GM19239 (cell line): ENCODE measurements at regions not wholly inside any gene's neighbourhood (a gene's known extent, or its start where the extent isn't known, plus 50 kb on each side); places are given as distances from the start of the nearest gene placed in this dataset.
"Not testable (repeated sequence)": the region's sequence is repeated elsewhere in the genome, so short reads cannot be mapped to it uniquely, and the experiment has no call there.

Source experiments
- DNase-seq: peaks from one replicate; pipeline ENCODE4 v3.0.0; 2011; ENCODE audit warnings: low spot score; ENCODE audit not compliant: insufficient read length
- FAIRE-seq: peaks from 2 replicates; lab custom pipeline; 2011; peaks lifted over from hg19 to GRCh38; lab: Jason Lieb, UNC

DNA sequence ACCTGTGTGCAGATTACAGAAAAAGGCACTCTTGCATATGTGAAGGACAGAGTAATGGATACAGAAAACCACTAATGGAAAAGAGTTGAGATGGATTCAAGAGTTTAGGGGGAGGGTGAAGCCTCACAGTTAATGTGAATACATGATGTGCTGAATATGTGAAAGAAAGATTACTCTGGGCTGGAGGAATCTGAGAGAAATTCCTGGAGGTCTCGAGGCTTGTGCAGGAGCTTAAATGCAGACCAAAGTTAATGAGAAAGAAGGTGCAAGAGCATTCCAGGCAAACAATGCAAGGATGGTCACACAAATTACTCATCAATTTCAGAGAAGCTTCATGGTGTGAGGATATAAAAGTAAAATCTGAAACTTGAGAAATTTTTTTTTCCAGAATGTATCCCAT, 768.8 kb downstream of the STPG2 start:
- DNase-seq = no peak
- FAIRE-seq = no peak

- DNase-seq (no peak), FAIRE-seq (no peak)
Observed at GRCh38 chr4:97386969-97387368, 756.3 kb downstream of the STPG2 start.

GRCh38 chr4:97394653-97395052, 748.6 kb downstream of the STPG2 start:
- no peak for FAIRE-seq
- DNase-seq = no peak

- DNase-seq (no peak), FAIRE-seq (no peak)
Observed at GRCh38 chr4:97396097-97396496, 747.2 kb downstream of the STPG2 start.

DNA sequence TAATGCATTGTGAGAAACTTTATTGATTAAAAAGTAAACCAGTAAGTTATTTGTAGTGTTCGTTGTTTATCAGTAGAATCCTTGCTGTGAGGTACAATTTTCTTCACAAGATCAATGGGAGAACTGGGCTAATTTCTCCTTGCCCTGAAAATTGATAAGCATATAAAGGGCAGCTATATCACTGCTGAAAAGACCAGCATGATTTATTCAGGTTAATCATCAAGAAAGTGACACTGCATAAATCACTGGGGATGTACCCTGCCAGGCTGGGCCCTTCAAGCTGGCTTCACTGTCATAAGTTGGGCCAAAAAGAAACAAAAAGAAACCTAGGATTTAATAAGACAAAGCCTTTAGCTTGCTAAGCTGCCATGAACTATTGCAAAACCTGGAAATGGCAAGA, 746.7 kb downstream of the STPG2 start:
- no peak for DNase-seq
- FAIRE-seq = no peak

DNA sequence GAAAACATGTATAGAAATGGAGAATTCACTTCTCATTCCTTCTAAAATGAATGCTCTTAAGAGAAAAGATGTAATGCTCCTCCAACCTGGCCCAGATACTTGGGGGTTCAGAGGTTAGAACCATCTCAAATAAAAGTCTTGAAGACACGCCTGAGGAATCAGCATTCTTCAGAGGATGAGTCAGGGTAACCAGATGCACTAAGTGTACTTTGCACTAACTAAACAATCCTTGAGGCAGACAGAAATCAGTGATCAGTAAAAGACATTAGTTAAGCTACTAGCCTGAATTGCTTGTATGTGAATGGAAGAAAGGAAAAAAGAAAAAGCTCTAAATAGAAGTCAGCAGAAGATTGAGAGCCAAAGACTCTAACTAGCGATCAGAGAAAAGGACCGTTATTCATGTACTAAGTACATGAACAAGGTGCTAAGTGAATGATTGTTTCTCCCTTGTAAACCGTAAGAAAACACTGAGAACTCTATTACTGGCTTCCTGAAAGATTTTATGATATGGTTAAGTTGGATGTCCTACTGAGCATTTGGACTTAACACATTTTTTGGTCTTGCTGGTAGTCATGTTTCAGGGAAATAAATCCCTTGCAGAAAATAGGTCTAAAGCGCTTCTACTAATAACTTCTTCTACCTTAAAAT, 738.3 kb downstream of the STPG2 start:
- no peak for DNase-seq
- no peak for FAIRE-seq

DNA sequence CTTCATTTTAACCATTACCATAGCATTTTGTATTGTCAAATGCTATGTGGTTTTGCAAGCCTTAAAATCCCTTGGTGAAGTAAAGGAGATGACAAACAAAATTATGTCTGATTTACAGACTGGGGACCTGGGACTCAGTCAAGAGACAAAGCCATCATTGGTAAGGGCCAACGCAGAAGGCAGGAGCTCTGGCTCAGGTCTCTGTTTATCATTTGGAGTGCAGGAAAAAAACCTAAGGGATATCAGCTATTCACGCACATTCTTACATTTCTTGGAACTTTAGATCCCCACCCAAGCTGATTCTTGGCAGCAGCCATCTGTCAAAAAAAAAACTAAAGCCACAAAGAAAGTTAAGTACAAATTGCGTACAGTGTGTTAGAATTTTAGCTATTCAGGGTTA, 731.9 kb downstream of the STPG2 start:
- no peak for DNase-seq
- no peak for FAIRE-seq

DNA sequence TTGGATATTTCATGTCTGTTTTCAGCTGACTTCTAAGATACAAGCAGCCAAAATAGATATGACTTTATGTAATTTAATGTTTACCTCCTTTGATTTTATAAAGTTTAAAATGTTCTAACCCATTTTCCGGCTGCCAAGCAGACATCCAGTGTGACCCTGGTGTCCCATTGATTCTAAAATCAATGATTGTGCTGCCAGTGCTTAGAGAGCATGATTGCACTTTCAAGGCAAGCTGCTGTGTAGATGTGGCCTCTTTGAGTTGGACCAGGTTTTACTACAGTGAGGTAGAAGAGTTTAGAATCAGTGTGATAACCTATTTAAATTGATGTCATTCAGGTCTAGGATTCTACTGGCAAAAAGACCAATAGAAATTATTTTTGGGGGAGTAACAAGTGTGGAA, 730.9 kb downstream of the STPG2 start:
- FAIRE-seq (no peak), DNase-seq (no peak)

DNA sequence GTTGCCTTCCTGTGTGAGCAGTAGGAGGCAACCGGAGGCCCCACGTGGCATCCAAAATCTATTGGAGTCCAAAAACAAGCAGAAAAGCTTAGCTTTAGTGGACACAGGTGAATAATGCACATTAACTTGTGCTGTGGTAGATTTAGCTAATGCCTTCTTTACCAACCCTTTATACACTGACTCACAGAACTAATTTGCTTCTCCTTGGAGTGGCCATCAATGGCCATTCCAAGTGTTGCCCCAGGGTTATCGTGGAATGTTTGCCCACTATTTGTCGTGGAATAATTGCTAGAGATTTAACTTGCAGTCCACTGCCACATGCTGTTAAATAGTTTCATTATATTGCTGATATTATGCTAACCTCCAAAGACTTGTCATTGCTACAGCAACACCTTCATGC, 729.1 kb downstream of the STPG2 start:
- FAIRE-seq = no peak
- no peak for DNase-seq

- FAIRE-seq = no peak
Observed at GRCh38 chr4:97432551-97432950, 710.7 kb downstream of the STPG2 start.

GRCh38 chr4:97437998-97438705, 705.1 kb downstream of the STPG2 start:
- not testable (repeated sequence) for DNase-seq, FAIRE-seq

More at GRCh38 chr4:97432551-97432950, 710.7 kb downstream of the STPG2 start:
- no peak for DNase-seq

GRCh38 chr4:97453186-97453585, 690.1 kb downstream of the STPG2 start:
- no peak for DNase-seq
- no peak for FAIRE-seq

DNA sequence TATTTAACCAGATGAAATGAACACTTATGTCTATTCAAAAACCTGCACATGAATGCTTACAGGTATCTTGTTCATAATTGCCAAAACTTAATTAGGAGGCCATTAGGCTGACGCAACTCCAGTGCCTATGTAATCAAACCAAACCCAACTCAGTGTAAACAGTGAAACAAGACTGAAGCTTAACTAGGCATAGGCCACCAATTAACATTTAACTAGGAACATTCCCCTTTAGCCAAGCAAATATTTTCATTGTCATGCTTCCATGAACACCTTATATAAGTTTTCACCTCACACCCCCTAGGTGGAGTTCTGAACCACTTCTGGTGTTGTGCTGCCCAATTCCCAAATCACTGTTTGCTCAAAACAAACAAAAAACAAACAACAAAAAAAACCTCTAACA, 686.0 kb downstream of the STPG2 start:
- no peak for DNase-seq
- no peak for FAIRE-seq

GRCh38 chr4:97468272-97468671, 675.0 kb downstream of the STPG2 start:
- no peak for DNase-seq
- no peak for FAIRE-seq

GRCh38 chr4:97475621-97476020, 667.7 kb downstream of the STPG2 start:
- FAIRE-seq (no peak), DNase-seq (no peak)

- DNase-seq (no peak), FAIRE-seq (no peak)
Observed at GRCh38 chr4:97477974-97478373, 665.3 kb downstream of the STPG2 start.

- DNase-seq = no peak
- no peak for FAIRE-seq
Observed at GRCh38 chr4:97479388-97479787, 663.9 kb downstream of the STPG2 start.

DNA sequence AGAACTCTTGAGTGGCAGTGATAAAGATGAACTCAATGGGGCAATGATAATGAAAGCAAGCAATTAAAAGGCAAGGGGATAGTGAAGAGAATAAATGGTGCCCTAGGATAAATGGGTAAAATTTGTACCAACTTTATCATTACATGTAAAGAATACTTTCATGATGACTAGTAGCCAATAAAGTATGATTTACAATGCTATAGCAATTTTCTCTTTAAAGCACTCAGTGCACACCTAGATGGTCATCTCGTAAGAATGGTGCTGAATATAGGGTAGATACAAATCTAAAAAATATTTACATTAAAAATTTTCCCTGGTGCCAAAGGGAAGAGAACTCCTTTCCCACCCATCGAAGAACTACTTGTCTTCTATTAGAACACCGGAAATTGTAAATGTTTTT, 651.4 kb downstream of the STPG2 start:
- no peak for DNase-seq
- no peak for FAIRE-seq

DNA sequence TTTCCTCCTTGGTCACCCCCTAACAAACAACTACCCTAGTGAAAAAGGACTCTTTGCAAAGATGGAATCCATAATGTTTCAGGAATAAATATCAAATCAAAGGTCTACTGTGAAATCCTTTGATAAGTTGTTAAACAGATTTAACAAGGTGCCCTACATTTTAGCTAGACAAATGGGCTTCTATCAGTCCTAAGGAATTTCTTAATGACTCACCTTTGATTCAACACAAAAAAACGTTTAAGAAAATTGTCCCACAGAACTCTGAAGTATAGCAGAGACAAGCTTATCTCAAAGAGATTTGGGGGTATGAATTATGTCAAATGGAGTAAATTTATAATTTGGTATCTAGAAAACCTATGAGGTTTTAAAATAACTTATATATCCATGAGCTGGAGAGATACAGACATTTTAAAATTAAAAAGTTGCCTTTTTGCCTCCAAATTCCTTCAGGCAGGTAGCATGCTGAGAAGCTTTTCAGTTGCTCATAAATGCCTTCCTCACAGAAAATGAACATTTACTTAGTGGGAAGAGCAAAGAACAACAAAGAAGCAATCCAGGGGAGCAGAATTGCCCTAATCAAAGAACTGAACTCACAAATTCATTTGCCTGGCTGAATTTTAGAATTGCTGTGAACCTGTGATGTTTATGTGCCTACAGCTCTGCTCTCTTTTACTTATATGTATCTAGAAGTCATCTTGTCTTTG, 649.3 kb downstream of the STPG2 start:
- FAIRE-seq (no peak), DNase-seq (no peak)

- FAIRE-seq (no peak), DNase-seq (no peak)
Observed at GRCh38 chr4:97496298-97496873, 646.9 kb downstream of the STPG2 start.

DNA sequence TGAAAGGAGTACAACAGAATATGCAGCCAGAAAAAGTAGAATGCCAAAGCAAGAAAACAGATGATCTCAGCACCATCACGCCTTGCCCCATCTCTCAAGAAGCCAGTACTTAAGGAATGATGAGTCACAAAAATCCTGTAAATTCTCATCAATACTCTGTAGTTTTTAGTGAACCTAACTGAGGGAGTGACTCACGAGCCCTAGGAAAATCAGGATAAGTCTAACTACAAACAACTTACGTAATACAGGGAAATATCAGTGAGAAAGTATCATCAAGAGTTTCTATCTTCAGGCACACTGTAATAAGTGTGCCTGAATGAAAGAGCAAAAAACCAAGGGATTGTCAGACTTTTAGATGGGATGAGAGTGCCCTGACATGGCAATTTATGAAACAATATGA, 644.4 kb downstream of the STPG2 start:
- DNase-seq (no peak), FAIRE-seq (no peak)
